ENCODE measurements at regions not wholly inside any gene's neighbourhood (a gene's known extent, or its start where the extent isn't known, plus 50 kb on each side); places are given as distances from the start of the nearest gene placed in this dataset.

DNA sequence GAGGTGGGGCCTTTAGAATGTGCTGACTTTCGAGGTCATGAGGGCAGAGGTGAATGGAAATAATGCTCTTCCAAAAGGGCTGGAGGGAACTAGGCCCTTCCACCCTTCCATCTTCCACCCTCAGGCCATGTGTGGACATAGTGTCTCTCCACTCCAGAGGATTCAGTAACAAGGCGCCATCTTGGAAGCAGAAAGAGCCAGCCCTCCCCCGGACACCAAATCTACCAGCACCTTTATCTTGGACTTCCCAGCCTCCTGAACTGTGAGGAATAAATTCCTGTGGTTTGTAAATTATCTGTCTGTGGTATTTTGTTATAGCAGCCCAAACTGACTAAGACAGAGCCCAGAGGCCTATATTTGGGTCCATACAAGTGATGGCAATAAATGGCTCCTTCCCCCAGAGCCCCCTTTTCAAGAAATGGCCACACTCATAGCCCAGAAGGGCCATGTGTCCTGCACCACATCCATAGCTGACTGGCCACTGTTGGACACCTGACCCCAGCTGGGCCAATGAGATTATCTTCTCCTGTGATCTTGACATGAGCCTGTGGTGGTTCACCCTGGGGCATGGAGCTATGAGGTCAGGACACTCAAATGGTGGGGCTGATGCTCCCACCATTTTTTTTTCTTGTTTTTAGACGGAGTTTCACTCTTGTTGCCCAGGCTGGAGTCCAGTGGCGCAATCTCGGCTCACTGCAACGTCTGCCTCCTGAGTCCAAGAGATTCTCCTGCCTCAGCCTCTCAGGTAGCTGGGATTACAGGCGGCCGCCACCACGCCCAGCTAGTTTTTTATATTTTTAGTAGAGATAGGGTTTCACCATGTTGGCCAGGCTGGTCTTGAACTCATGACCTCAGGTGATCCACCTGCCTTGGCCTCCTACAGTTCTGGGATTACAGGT is 114.9 kb downstream of the RRAGC start (continued):
- TF ChIP-seq, protein P1, sequence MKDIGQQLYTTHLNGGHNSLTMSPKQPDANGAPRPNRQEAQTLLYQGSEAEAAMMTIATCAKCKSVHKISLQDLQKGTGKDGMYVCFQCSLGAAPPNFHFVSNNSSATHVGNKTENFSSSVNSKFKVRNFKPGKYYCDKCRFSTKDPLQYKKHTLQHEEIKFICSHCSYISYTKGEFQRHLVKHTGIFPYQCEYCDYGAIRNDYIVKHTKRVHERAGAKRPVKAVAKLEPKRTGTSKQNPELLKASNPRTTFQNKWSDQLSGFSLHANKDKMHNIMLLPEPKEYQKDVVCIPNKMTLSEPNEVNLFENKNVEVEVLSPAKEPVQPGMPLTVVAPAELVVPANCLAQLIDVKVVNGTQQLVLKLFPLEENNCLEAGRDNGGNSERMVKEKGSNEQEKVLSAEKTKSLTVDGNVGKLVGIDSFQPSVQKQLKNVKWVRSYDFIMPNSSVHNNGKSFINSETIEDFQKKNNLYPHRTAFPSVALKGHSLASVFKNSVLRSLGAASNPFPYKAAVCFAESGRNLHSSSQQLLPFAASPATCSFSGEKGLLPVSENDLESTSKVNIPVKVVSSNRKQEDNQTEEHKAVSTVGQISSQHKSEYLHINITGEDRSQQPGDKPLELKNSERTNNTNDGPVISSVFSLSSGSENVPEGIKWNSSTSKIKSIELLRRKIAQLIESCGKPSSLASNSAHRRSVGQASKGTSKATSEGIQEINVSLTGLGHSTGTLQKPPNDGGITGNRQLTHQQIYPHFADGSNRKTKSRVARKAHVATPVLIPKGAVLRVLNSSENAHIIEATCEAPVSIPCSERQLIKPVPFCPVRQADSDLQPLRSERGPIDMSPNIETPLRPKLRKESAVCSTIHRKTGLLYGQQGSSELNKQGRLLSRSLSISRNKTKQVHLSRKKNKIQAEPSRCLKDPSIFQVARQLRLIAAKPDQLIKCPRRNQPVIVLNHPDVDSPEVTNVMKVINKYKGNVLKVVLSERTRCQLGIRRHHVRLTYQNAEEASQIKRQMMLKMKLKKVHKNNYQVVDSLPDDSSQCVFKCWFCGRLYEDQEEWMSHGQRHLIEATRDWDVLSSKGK (CRISPR knock-in tag; IDR thresholded peaks at IDR 0.05): no peak
- TF ChIP-seq EHMT2 (IDR thresholded peaks at IDR 0.05) (peak; percentile 85), RB1 (IDR thresholded peaks at IDR 0.05; ENCODE audit: low read depth) (no peak), ZNF717 (CRISPR knock-in tag; IDR thresholded peaks at IDR 0.05) (no peak), CBFB (CRISPR knock-in tag; IDR thresholded peaks at IDR 0.05) (peak; percentile 93), ZEB2 (IDR thresholded peaks at IDR 0.05) (peak; percentile 73), NONO (IDR thresholded peaks at IDR 0.05; ENCODE audit: low read depth in 2 of 2, low read length in 1 of 2) (no peak; a peak in 1 of 4 replicates), SMARCA5 (IDR thresholded peaks at IDR 0.05) (no peak), COPS2 (conservative IDR thresholded peaks at IDR 0.05) (no peak), ZNF316 (IDR thresholded peaks at IDR 0.05) (no peak), RCOR1 (IDR thresholded peaks at IDR 0.05; ENCODE audit: borderline replicate concordance in 1 of 2, low read depth in 2 of 2, low read length in 2 of 2) (peak; percentile 42 to 70; a peak in 2 of 4 replicates), GABPB1 (CRISPR knock-in tag; IDR thresholded peaks at IDR 0.05) (0 out of 2 replicates have a peak, but pooled peaks have one; percentile 19), SOX6 (IDR thresholded peaks at IDR 0.05) (peak; percentile 72), POLR3G (IDR thresholded peaks at IDR 0.05; ENCODE audit: extremely low read depth, insufficient read length, insufficient replicate concordance) (no peak), POLR2H (tag; IDR thresholded peaks at IDR 0.05; ENCODE audit: low read depth) (no peak), NBN (IDR thresholded peaks at IDR 0.05; ENCODE audit: low read depth) (peak; percentile 54; the same call in 1 of the 2 replicates), FOXA1 (IDR thresholded peaks at IDR 0.05; ENCODE audit: borderline replicate concordance) (no peak), GTF2F1 (IDR thresholded peaks at IDR 0.05; ENCODE audit: low read depth, low read length) (no peak)
- TF ChIP-seq, protein P2, sequence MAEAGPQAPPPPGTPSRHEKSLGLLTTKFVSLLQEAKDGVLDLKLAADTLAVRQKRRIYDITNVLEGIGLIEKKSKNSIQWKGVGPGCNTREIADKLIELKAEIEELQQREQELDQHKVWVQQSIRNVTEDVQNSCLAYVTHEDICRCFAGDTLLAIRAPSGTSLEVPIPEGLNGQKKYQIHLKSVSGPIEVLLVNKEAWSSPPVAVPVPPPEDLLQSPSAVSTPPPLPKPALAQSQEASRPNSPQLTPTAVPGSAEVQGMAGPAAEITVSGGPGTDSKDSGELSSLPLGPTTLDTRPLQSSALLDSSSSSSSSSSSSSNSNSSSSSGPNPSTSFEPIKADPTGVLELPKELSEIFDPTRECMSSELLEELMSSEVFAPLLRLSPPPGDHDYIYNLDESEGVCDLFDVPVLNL (CRISPR knock-in tag; IDR thresholded peaks at IDR 0.05; ENCODE audit: low read depth): no peak
- TF ChIP-seq, protein P3, sequence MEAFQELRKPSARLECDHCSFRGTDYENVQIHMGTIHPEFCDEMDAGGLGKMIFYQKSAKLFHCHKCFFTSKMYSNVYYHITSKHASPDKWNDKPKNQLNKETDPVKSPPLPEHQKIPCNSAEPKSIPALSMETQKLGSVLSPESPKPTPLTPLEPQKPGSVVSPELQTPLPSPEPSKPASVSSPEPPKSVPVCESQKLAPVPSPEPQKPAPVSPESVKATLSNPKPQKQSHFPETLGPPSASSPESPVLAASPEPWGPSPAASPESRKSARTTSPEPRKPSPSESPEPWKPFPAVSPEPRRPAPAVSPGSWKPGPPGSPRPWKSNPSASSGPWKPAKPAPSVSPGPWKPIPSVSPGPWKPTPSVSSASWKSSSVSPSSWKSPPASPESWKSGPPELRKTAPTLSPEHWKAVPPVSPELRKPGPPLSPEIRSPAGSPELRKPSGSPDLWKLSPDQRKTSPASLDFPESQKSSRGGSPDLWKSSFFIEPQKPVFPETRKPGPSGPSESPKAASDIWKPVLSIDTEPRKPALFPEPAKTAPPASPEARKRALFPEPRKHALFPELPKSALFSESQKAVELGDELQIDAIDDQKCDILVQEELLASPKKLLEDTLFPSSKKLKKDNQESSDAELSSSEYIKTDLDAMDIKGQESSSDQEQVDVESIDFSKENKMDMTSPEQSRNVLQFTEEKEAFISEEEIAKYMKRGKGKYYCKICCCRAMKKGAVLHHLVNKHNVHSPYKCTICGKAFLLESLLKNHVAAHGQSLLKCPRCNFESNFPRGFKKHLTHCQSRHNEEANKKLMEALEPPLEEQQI (IDR thresholded peaks at IDR 0.05): 0 out of 2 replicates have a peak, but pooled peaks have one; percentile 49
- TF ChIP-seq, protein P4, sequence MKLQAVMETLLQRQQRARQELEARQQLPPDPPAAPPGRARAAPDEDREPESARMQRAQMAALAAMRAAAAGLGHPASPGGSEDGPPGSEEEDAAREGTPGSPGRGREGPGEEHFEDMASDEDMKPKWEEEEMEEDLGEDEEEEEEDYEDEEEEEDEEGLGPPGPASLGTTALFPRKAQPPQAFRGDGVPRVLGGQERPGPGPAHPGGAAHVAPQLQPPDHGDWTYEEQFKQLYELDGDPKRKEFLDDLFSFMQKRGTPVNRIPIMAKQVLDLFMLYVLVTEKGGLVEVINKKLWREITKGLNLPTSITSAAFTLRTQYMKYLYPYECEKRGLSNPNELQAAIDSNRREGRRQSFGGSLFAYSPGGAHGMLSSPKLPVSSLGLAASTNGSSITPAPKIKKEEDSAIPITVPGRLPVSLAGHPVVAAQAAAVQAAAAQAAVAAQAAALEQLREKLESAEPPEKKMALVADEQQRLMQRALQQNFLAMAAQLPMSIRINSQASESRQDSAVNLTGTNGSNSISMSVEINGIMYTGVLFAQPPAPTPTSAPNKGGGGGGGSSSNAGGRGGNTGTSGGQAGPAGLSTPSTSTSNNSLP (IDR thresholded peaks at IDR 0.05; ENCODE audit: borderline replicate concordance, low read depth, low read length): 0 out of 2 replicates have a peak, but pooled peaks have one; percentile 56

Data from K562 (cell line).